Dedifferentiated amniotic fluid mesenchymal stem cell (primary cell): ENCODE measurements at regions not wholly inside any gene's neighbourhood (a gene's known extent, or its start where the extent isn't known, plus 50 kb on each side); places are given as distances from the start of the nearest gene placed in this dataset.
A peak's percentile ranks its signal among the peaks of the same experiment; 100 is the strongest.

Experiments used
- DNase-seq: peaks from one replicate; pipeline ENCODE4 v3.0.0-alpha.2; 2016; ENCODE audit errors: extremely low spot score

DNA sequence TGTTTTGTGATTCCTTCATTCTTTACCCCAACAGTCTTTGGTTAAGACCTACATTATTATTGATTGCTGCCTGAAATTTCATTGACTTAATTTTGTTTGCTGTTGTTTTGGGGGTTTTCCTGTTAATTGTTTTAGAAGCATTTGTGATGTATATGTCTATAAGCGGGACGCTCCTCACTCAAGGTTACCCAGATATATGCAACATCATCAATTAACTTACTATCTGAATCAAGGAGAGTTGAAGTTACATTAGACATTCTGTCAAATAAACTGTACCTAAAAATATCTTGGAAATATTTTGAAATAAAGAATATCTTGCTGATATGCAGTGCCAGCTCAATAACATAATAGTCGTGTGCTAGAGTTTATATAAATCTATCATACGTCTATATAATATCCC is 125.9 kb upstream of the CDH18 start:
- no peak for DNase-seq

DNA sequence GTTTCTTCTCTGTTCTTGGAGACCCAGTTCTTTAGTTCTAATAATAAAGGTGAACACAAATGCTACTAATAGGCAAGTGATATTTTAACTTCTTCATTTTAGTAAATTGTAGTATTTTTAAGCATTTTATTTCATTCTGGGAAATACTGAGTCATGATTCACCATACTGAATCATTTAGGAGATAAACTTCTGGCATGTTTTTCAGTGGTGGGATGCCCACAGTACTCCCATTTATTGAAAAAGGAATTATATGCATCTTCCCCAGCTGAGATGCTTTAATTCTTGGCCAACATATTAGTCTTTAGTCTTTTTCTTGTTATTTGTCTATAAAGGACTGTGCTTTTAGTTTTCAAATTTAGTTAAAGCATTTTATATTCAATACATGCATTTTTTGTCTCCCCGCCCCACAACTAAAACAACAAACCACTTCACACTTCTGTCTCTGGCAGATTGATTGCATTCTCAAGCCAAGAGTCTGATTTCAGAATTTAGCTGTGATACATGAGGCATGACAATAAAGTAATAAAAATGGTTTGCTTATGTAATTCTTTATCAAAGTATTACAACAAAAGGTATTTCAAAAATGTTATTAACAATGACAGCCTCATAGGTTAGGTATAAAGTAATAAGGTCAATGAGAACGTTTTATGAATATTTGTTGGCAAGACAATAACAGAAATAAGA is 125.2 kb upstream of the CDH18 start:
- peak; percentile 59 for DNase-seq

DNA sequence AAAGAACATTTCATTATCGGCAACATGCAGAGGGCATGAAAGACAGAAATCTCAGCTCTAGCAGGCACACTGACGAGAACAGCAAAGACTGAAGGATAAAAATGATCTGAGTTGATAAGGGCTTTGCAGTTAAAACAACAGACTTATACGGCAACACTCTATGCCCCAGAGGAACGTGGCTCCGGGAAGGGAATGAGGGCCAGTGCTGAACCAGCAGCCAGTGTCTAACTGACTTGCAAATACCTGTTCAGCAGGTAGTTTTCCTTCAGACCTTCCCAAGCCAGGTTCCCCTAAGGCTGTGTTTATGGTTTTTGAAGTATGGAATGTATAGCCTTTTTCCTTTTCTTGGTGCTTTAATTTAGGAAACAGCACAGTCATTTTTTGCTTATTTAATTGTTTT is 121.3 kb upstream of the CDH18 start:
- no peak for DNase-seq

DNA sequence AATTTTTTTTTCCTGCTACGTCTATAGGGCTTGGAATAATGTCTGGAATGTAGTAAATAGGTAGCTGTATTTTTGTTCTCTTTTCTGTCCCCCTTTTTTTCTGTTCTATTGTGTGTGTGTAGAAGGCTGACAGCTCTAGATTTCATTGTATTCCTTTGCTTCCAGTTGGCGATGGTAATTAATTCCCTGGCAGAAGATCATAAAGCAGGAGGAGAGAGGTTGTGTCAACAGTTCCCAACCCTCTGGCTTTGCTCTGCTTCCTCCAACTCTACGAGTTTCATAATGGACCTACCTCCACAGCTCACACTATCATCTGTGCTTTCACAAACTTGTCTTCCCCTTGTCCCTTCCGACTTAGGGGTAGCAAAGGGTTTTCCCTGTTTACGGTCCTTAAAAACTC is 117.9 kb upstream of the CDH18 start:
- DNase-seq, result no peak

DNA sequence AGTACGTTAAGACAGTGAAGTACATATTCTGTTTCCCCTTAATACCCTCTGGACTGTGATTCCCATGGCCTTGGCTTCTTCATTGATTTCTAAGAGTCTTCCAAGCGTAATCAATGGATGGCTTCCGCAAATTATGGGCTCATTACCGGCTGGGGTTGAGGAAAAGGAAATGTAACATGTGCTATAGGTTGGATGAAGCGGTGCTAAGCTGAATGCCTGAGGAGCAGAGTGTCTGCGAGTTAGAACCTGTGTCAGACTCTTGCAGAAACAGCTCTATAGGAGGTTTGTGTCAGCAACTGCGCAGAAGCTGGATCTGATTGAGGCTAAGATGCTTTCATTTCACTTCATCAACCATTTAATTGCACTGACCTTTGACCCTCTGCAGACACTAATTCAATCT is 114.3 kb upstream of the CDH18 start:
- DNase-seq, result no peak

DNA sequence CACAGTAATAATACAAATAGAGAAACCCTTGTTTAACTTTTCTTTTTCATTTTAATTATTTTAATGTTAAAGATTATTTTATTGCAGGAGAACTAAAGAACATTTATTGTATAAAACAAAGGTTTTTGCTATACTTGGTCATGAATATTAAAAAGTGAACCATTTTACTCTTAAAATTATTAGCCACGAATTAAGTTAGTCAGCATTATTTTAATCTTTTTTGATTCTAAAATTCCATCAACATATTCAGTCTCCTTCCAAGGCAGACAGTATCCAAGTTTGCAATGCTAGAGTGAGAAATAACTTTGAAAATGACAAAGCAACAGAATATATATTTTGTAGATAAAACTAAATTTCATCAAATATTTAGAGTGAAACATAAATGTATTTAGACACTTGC is 110.7 kb upstream of the CDH18 start:
- no peak for DNase-seq

DNA sequence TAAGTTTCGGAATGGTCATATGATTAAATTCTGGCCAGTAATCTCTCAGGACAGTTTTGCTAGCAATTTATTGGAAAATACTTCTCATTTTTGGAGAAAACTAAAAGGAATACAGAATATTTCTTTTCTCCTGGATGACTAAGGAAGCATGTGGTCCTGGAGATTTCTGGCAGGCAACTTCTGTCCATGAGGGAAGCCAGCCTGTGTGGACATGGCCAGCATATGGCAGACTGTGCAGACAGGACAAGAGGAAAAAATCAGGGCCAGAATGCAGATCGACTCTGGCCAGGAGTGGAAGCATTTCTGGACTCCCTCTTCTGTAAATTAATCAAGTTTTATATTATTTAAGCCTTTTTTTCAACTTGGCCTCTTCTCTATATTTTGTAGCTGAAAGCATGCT is 100.4 kb upstream of the CDH18 start:
- no peak for DNase-seq

DNA sequence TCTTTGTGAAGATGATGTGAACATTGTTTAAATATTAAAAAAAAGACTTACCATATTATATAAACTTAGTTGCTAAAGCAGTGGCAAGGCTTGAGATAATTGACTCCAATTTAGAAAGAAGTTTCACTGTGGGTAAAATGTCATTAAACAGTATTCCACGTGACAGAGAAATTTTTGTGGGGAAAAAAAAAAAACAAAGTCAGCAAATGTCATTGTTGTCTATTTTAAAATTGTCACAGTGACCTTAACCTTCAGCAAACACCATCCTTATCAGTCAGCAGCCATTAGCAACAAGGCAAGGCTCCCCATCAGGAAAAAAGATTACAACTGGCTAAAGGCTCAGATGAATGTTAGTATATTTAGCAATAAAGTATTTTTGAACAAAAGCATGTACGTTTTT is 99.3 kb upstream of the CDH18 start:
- no peak for DNase-seq

DNA sequence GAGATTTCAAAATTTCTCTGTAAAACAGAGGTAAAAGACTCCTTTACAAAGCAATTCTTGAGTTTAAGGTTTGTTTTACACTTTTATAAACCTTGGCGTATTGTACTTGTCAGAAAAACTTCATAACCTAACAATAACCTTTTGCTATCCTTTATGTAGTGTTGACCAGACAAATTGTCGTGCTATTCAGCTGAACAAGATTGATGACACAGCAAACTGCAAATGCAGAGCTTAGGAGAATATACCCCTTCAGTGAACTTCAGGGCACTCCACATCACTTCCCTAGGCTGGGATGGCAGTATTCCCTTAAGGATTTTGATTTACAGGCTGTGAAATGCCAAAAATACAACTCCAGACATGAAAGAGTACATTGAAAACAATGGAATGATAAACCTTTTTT is 89.2 kb upstream of the CDH18 start:
- DNase-seq, result no peak

DNA sequence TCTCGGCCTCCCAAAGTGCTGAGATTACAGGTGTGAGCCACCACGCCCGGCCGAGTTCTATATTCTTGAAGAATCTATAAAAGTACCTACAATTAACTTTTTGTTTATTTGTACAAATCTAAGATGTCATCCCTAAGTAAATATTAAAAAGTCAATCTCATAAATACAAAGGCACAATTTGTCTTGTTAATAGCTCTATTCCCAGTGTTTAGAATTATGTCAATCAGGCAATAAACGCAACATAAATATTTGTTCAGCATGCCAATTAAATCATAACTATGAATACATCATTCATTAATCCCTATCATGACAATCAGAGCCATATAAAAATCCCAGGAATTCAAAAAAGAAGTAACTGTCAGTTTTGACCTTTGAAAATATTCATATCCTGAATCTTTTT is 68.9 kb upstream of the CDH18 start:
- no peak for DNase-seq

DNA sequence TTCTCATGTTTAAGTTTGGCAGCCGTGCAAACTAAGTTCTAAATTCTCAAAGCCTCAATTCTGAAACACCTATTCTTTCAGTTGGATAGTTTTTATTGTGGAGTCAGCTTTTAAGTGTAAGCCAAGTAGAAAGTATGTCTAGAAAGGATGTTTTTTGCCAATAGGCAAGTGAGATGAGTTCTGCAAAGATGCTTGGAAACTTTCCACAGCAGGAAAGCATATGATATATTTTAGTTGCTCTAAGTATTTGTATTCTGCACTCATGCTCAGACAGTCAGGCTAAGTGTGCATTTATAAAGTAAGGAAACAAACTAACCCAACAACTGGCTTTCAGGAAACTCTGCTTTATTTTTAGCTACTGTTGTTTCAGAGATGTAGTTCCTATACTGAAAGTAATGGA is 67.3 kb upstream of the CDH18 start:
- DNase-seq, result no peak

DNA sequence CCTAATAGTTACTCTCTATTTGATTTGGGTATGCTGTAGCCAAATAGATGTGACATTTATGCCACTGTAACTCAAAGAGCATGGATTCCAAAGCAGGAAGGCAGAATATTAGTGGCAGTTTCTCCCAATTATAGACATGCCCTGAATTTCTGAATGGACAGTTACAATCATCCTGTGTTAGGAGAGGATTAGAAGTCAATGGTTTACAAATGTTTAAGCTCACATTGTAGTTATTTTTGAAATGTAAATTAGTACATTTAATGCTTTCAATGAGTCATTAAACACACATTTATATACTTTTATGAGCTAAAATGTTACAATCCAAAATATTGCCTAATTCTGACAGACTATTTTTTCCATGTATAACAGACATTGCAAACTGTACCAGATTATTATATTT is 62.3 kb upstream of the CDH18 start:
- DNase-seq, result no peak

DNA sequence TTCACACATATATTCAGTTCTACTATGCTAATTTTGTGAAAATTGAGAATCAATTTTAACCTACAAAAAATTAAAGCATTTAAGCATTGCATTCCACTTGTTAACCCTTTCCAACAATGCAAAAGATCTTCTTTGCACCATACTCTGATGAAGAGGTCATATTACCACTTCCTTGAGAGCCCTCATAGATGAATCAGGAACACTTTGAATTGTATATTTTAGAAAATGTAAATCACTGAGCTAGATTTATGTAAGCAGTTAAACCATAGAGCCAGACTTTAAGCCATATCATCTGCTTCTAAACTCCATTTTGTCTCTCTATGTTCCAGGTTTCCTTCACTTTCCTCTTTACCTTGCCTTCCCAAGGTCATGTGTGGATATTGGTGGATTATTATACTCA is 56.5 kb upstream of the CDH18 start:
- DNase-seq, result no peak

DNA sequence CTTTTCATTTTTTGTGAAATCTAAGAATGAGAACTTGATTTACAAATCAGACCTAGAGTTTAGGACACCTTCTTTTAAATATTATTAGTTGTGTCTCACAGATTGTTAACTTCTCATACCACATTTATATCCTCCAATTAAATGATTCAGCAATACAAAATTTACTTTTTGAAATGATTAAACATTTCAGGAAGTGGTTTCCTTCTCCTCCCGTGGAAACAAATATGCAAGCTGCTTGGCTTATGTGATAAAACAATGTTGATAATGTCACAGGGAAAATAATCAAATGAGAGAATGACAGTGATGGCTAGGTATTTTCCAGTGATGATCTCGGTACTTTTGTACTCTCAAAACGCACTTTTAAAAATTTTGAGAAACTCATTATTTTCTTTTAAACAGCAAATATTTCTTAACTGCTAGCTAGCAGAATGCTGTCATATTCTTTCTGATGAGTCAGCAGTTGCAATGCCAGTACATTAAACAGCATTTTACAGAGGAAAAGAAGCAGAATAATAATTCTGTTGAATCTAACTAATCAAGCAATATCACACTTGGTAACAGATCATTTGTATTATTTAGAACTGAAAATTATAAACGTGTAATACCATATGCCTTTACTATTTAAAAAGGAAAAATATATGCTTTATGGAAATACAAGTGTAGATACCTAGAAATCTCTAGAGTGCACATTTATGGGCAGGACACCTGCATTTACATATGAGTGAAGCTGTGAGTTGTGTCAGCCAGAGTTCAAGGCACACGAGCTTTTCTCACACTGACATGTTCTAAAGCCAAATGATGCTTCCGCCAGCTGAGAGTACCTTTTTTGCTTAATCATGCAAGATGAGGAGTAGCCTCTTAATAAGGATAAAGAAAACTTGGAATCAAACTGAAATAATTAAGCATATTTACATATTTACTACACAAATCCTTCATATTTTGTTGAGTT is 53.6 kb upstream of the CDH18 start:
- peak; percentile 31 for DNase-seq

DNA sequence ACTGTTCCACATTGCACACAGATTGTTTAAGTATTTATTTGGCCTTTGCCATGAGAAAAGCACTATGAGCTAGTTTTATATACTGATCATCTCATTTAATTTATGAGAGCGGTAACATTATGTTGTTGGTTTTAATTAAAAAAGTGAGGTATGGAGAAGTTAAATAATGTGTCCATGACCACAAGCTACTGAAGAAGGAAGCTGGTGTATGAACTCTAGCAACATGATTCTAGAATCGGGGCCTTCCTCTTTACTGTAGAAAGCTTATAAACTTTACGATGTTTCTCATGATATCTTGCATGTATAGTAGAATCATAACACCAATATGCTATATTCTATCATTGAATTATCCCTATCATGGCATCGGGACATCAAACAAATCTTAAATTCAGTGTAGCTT is 52.9 kb upstream of the CDH18 start:
- DNase-seq, result no peak
